ENCODE measurements at regions not wholly inside any gene's neighbourhood (a gene's known extent, or its start where the extent isn't known, plus 50 kb on each side); places are given as distances from the start of the nearest gene placed in this dataset.

DNA sequence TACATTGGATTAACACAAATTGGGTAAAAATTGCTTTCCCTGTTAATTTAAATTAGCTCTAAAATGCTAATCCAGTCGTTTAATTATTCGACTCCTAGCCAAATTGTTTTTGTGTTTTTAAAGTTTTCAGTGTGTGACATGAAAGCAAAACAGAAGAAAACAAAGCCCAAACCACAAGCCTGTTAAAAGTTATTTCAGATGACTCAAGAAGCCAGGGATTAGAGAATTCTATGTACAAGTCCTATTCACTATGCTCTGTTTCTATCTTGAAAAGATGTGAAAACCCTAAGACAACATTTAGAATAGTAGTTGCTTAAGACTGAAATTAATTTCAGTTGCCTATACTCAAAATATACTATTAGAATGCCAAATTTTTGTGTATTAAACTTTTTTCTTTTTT is 294.8 kb upstream of the ADAMTS5 start:
- no peaks in the 10 kb centered on the region for H3K36me3 ChIP-seq (ENCODE audit: control insufficient read depth, low read length)
- TF ChIP-seq, protein P1, sequence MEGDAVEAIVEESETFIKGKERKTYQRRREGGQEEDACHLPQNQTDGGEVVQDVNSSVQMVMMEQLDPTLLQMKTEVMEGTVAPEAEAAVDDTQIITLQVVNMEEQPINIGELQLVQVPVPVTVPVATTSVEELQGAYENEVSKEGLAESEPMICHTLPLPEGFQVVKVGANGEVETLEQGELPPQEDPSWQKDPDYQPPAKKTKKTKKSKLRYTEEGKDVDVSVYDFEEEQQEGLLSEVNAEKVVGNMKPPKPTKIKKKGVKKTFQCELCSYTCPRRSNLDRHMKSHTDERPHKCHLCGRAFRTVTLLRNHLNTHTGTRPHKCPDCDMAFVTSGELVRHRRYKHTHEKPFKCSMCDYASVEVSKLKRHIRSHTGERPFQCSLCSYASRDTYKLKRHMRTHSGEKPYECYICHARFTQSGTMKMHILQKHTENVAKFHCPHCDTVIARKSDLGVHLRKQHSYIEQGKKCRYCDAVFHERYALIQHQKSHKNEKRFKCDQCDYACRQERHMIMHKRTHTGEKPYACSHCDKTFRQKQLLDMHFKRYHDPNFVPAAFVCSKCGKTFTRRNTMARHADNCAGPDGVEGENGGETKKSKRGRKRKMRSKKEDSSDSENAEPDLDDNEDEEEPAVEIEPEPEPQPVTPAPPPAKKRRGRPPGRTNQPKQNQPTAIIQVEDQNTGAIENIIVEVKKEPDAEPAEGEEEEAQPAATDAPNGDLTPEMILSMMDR (IDR thresholded peaks at IDR 0.05; ENCODE audit: low read depth, low read length, poor library complexity, severe bottlenecking) = no peak
- TF ChIP-seq EZH2phosphoT487 (IDR thresholded peaks at IDR 0.05; ENCODE audit: borderline replicate concordance, low read length) = no peak
- H3K4me1 ChIP-seq (ENCODE audit: control insufficient read depth, low read length) = no peaks in the 10 kb centered on the region
- H3K79me2 ChIP-seq (ENCODE audit: control insufficient read depth, low read length) = no peaks in the 10 kb centered on the region
- H3K9me2 ChIP-seq (replicated peaks; ENCODE audit: control insufficient read depth, low read length) = no peaks in the 10 kb centered on the region
- no peaks in the 10 kb centered on the region for H3K27me3 ChIP-seq (ENCODE audit: control insufficient read depth, low read length)
- no peak overlapping the region for H3K27ac ChIP-seq (ENCODE audit: low read depth, low read length)
- no peaks in the 10 kb centered on the region for H3F3A ChIP-seq (ENCODE audit: control insufficient read depth, insufficient read depth)
- peaks cover 5% of the 10 kb centered on the region; the same call in 1 of the 2 replicates for H3K9me3 ChIP-seq (ENCODE audit: control insufficient read depth, insufficient read depth, low read length)
- no peaks in the 10 kb centered on the region for H4K20me1 ChIP-seq (ENCODE audit: control insufficient read depth, insufficient read depth, low read depth, low read length)
- no peak overlapping the region for H3K4me2 ChIP-seq (ENCODE audit: low read length)
- H3K4me3 ChIP-seq (ENCODE audit: low read length) = no peak overlapping the region

DNA sequence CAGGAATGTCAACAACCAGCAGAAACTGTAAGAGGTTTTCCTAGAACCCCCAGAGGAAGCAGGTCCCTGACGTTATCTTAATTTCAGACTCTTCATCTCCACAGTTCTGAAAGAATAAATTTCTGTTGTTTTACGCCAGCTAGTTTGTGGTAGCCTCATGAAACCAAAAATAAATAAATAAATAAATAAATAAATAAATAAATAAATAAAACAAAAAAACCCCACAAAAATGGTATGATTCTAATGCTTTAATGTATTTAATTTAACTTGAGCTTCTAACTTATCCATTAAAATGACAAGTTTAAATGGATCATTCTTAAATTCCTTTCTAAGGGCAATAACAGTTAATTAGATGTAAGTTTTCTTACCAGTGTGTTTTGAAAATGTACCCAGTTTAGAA is 293.8 kb upstream of the ADAMTS5 start:
- Histone ChIP-seq H3K27me3 (ENCODE audit: control insufficient read depth, low read length) (no peaks in the 10 kb centered on the region), H3K9me3 (ENCODE audit: control insufficient read depth, insufficient read depth, low read length) (peaks cover 5% of the 10 kb centered on the region; the same call in 1 of the 2 replicates), H3K4me3 (ENCODE audit: low read length) (no peak overlapping the region), H3K27ac (ENCODE audit: low read depth, low read length) (no peak overlapping the region), H3K4me1 (ENCODE audit: control insufficient read depth, low read length) (no peaks in the 10 kb centered on the region), H3K79me2 (ENCODE audit: control insufficient read depth, low read length) (no peaks in the 10 kb centered on the region), H3K9me2 (replicated peaks; ENCODE audit: control insufficient read depth, low read length) (no peaks in the 10 kb centered on the region), H3K4me2 (ENCODE audit: low read length) (no peak overlapping the region), H3F3A (ENCODE audit: control insufficient read depth, insufficient read depth) (no peaks in the 10 kb centered on the region), H3K36me3 (ENCODE audit: control insufficient read depth, low read length) (no peaks in the 10 kb centered on the region), H4K20me1 (ENCODE audit: control insufficient read depth, insufficient read depth, low read depth, low read length) (no peaks in the 10 kb centered on the region)
- TF ChIP-seq EZH2phosphoT487 (IDR thresholded peaks at IDR 0.05; ENCODE audit: borderline replicate concordance, low read length) = no peak
- TF ChIP-seq, protein P1 (IDR thresholded peaks at IDR 0.05; ENCODE audit: low read depth, low read length, poor library complexity, severe bottlenecking) = no peak

DNA sequence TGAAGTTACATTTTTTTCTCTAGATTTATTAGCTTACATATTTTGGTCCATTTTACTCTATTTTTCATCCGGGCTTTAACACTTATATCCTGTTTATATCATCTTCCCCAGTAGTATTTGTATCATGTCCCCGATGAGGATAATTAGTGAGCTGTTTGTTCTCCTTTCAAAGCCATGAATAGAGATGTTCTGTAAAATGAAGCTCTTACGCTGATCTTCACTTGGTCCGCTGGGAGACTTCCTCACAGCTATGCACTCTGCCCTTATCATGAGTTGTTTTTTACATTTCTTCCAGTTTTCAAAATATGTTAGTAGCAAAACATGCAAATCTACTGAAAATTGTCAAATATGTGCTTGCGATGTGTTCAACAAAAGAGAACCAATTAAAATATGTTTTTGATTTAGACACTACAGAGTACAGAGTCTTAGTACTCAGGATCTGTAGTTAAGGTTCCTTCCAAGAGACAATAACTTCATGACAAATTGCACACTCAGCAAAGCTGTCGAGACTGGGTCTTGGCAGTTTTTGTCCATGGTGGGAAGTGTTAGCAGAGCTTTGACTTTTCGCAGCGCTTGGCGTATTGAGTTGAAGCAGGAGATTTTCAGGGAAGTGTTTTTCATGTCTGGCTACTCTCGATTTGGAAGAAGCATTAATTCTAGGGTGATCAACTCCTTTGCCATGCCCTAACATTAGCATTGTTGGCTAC is 292.0 kb upstream of the ADAMTS5 start:
- Histone ChIP-seq H3K4me2 (ENCODE audit: low read length) (no peak overlapping the region), H3K9me3 (ENCODE audit: control insufficient read depth, insufficient read depth, low read length) (peaks cover 5% of the 10 kb centered on the region; the same call in 1 of the 2 replicates), H3K4me1 (ENCODE audit: control insufficient read depth, low read length) (no peaks in the 10 kb centered on the region), H3K27me3 (ENCODE audit: control insufficient read depth, low read length) (no peaks in the 10 kb centered on the region), H3K9me2 (replicated peaks; ENCODE audit: control insufficient read depth, low read length) (no peaks in the 10 kb centered on the region), H3K27ac (ENCODE audit: low read depth, low read length) (no peak overlapping the region), H3K36me3 (ENCODE audit: control insufficient read depth, low read length) (no peaks in the 10 kb centered on the region), H4K20me1 (ENCODE audit: control insufficient read depth, insufficient read depth, low read depth, low read length) (no peaks in the 10 kb centered on the region), H3K4me3 (ENCODE audit: low read length) (no peak overlapping the region), H3K79me2 (ENCODE audit: control insufficient read depth, low read length) (no peaks in the 10 kb centered on the region), H3F3A (ENCODE audit: control insufficient read depth, insufficient read depth) (no peaks in the 10 kb centered on the region)
- TF ChIP-seq, protein P1 (IDR thresholded peaks at IDR 0.05; ENCODE audit: low read depth, low read length, poor library complexity, severe bottlenecking) = no peak
- TF ChIP-seq EZH2phosphoT487 (IDR thresholded peaks at IDR 0.05; ENCODE audit: borderline replicate concordance, low read length) = no peak
